ENCODE measurements at regions not wholly inside any gene's neighbourhood (a gene's known extent, or its start where the extent isn't known, plus 50 kb on each side); places are given as distances from the start of the nearest gene placed in this dataset.

- TF ChIP-seq NFRKB (IDR thresholded peaks at IDR 0.05) (no peak), L3MBTL2 (conservative IDR thresholded peaks at IDR 0.05) (no peak), ELF4 (IDR thresholded peaks at IDR 0.05) (no peak), HDGF (IDR thresholded peaks at IDR 0.05; ENCODE audit: borderline replicate concordance) (no peak), ARNT (IDR thresholded peaks at IDR 0.05) (no peak), LEF1 (IDR thresholded peaks at IDR 0.05; ENCODE audit: borderline replicate concordance) (no peak), TARDBP (IDR thresholded peaks at IDR 0.05) (no peak), SUZ12 (IDR thresholded peaks at IDR 0.05) (no peak), FOXK2 (IDR thresholded peaks at IDR 0.05) (no peak)
Measured at GRCh38 chr11:129277198-129277843, 85.2 kb upstream of the ARHGAP32 start.
